Vagina (tissue), 2 donors: ENCODE measurements at regions not wholly inside any gene's neighbourhood (a gene's known extent, or its start where the extent isn't known, plus 50 kb on each side); places are given as distances from the start of the nearest gene placed in this dataset.

Source experiments
- DNase-seq, 2 donors: peaks; one replicate each; pipeline ENCODE4 v3.0.0-alpha.2; 2017; ENCODE audit errors: extremely low spot score in 2 of 2
- H3K27ac ChIP-seq: fragments of 200-600 bp; sonication (generic); one replicate; pipeline ENCODE4 v1.5.1; 2019
- H3K27me3 ChIP-seq: fragments of 200-600 bp; sonication (generic); one replicate; pipeline ENCODE4 v1.5.1; 2019
- H3K36me3 ChIP-seq, 2 donors: fragments of 200-600 bp; sonication (generic); one replicate each; pipeline ENCODE4 v1.5.1; 2017 to 2019
- H3K4me1 ChIP-seq: fragments of 200-600 bp; sonication (generic); one replicate; pipeline ENCODE4 v1.5.1; 2019
- H3K4me3 ChIP-seq, 2 donors: fragments of 200-600 bp; sonication (generic); 1 replicate in 1 of 2; 2 replicates in 1 of 2; pipeline ENCODE4 v1.5.1; 2016 to 2019
- H3K9me3 ChIP-seq: fragments of 200-600 bp; sonication (generic); one replicate; pipeline ENCODE4 v1.5.1; 2019
- POLR2A ChIP-seq, 2 donors: fragments of 450-650 bp; IDR thresholded peaks; one replicate each; pipeline ENCODE4 v1.6.1; 2017; ENCODE audit warnings: antibody characterized with exemption in 2 of 2, mild to moderate bottlenecking in 2 of 2, moderate library complexity in 2 of 2
- POLR2AphosphoS5 ChIP-seq, 2 donors: sonication (generic); formaldehyde crosslinking; IDR thresholded peaks; one replicate each; pipeline ENCODE4 v1.9.0; 2017; ENCODE audit warnings: antibody characterized with exemption in 2 of 2, mild to moderate bottlenecking in 2 of 2, low read depth in 1 of 2; ENCODE audit not compliant: insufficient read depth in 1 of 2
- intact Hi-C: fragments of 100-400 bp; cut with DNase I; formaldehyde crosslinking; loops from one replicate; pipeline ENCODE4 v1.15.1; 2023
- TF ChIP-seq, protein P1 (sequence below), 3 experiments: fragments of 450-650 bp in 2 of 3; fragments of 200-600 bp in 1 of 3; sonication (generic) in 1 of 3; IDR thresholded peaks; one replicate each; pipeline ENCODE4 v1.5.1; 2017 to 2019; ENCODE audit warnings: antibody characterized with exemption in 3 of 3, mild to moderate bottlenecking in 2 of 3, moderate library complexity in 2 of 3

DNA sequence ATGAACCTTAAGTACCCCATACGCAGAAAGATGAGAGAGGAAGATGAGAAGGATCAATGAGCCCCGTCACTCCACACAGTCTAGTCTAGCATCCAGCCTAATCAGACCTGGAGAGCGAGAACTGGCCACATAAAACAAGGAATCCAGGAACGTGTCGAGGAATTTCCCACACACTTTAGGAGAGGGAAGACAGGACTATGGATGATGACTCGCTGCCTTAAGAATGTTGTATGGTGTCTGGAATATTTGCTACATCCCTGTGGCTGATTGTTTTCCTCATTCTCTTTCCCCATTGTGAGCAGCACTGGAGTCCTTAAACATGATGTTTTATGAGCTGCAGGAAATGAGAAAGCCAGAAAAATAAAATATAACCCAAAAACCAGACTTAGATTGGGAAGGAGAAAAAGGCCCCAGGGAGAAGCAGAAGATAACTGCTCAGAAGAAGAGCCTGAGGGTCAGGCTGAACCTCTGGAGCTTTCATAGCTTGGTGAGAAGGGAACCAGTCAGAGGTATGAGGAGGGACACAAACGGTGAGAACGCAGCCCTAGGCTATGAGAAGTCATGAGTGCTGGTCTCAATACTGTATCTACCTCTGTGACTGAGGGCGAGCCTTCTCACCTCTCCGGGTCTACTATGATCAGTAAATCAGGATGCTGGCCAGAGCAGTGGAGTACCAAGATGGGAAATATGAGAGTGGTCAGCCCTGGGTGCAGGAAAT lies 139.5 kb upstream of the NOCT start:
- Histone ChIP-seq H3K36me3 (no peaks in the 10 kb centered on the region), H3K27ac (no peak overlapping the region), H3K4me1 (no peaks in the 10 kb centered on the region), H3K27me3 (no peaks in the 10 kb centered on the region), H3K4me3 (no peak overlapping the region), H3K9me3 (no peaks in the 10 kb centered on the region)
- intact Hi-C loops: no loop called here
- DNase-seq: no peak
- TF ChIP-seq, protein P1, sequence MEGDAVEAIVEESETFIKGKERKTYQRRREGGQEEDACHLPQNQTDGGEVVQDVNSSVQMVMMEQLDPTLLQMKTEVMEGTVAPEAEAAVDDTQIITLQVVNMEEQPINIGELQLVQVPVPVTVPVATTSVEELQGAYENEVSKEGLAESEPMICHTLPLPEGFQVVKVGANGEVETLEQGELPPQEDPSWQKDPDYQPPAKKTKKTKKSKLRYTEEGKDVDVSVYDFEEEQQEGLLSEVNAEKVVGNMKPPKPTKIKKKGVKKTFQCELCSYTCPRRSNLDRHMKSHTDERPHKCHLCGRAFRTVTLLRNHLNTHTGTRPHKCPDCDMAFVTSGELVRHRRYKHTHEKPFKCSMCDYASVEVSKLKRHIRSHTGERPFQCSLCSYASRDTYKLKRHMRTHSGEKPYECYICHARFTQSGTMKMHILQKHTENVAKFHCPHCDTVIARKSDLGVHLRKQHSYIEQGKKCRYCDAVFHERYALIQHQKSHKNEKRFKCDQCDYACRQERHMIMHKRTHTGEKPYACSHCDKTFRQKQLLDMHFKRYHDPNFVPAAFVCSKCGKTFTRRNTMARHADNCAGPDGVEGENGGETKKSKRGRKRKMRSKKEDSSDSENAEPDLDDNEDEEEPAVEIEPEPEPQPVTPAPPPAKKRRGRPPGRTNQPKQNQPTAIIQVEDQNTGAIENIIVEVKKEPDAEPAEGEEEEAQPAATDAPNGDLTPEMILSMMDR (IDR thresholded peaks at IDR 0.05): no peak
- TF ChIP-seq POLR2A (IDR thresholded peaks at IDR 0.05) (no peak), POLR2AphosphoS5 (IDR thresholded peaks at IDR 0.05; ENCODE audit: insufficient read depth in 1 of 2, low read depth in 1 of 2) (no peak)

DNA sequence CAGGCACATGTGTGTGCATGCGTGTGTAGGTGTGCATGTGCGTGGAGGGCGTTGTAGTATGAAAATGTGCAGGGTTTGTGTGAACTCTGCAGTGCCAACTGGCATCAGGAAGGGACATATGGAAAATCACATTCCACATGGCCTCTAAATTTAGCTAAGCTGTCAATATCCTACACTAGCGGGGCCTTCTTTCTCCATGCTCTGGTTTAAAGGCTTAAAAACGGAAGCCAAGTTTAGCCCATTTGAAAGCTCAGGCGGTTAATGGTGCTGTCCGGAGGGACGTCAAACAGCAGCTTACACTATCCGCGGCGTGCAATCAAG lies 144.1 kb upstream of the NOCT start:
- TF ChIP-seq POLR2A (IDR thresholded peaks at IDR 0.05) (no peak), POLR2AphosphoS5 (IDR thresholded peaks at IDR 0.05; ENCODE audit: insufficient read depth in 1 of 2, low read depth in 1 of 2) (no peak)
- TF ChIP-seq, protein P1 (IDR thresholded peaks at IDR 0.05): no peak
- H3K4me3 ChIP-seq: no peak overlapping the region
- intact Hi-C loops: no loop called here
- H3K4me1 ChIP-seq: no peaks in the 10 kb centered on the region
- DNase-seq: no peak
- H3K27me3 ChIP-seq: no peaks in the 10 kb centered on the region
- H3K9me3 ChIP-seq: no peaks in the 10 kb centered on the region
- H3K27ac ChIP-seq: no peak overlapping the region
- no peaks in the 10 kb centered on the region for H3K36me3 ChIP-seq

DNA sequence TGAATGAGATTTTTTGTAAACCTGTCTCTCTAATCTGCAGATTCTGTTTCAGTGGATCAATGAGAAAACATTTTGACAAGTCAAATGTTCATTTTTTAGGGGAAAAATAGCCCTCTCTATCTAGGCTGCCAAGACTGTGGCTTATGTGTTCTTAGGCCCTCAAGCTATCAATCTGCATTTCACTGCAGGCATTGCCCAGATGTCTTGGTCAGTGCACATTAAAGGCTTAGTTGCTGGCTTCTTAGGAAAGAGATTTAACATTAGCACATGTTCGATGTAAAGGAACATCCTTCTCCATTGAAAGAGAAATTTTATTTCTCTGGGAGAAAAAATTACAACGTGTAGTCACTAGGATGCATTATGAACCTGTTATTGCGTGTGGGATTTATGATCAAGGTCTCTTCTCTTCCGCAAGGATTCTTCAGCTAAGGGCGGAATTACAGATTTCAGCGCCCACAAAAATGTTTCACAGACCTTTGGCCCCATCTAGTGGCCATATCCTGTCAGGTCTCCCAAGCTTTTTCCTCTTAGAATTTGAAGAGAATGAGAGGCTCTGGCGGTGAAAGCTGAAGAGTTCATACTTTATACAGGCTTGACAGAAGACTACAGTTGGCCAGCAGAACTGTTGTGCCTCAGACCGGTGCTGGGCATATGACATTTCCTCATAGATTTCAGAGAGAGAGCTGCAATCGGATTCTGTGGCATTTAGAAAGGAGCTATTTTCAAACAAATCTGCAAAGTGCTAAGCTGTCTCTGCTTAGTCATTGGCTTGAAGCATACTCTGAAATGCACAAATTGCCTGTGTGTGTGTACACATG lies 144.6 kb upstream of the NOCT start:
- H3K36me3 ChIP-seq: no peaks in the 10 kb centered on the region
- TF ChIP-seq POLR2A (IDR thresholded peaks at IDR 0.05): no peak
- TF ChIP-seq, protein P1 (IDR thresholded peaks at IDR 0.05): peak; percentile 62 to 79 (median 68)
- no peak for TF ChIP-seq POLR2AphosphoS5 (IDR thresholded peaks at IDR 0.05; ENCODE audit: insufficient read depth in 1 of 2, low read depth in 1 of 2)
- H3K27me3 ChIP-seq: no peaks in the 10 kb centered on the region
- H3K4me3 ChIP-seq: no peak overlapping the region
- DNase-seq: no peak
- H3K9me3 ChIP-seq: no peaks in the 10 kb centered on the region
- no peak overlapping the region for H3K27ac ChIP-seq
- intact Hi-C loops: no loop called here
- H3K4me1 ChIP-seq: no peaks in the 10 kb centered on the region

DNA sequence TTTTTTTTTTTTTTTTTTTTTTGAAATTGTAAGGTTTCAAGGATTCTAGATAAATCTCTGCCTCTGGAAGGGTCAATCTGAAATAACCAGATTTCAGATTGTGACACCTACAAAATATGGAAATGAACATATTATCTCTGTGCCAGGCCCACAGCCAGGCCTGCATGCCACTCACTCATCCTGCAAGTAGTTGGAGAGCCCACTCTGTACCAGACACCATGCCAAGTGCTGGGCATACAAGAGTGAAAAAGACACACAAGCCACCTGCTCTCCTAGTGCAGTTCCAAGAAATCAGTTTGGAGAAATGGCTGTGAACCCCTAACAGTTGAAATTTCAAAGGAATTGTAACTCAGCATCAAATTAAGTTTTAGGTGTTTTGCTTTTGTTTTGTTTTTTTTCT lies 145.9 kb upstream of the NOCT start:
- no peaks in the 10 kb centered on the region for H3K4me1 ChIP-seq
- no peaks in the 10 kb centered on the region for H3K27me3 ChIP-seq
- no peak overlapping the region for H3K4me3 ChIP-seq
- H3K36me3 ChIP-seq: no peaks in the 10 kb centered on the region
- no peak for DNase-seq
- TF ChIP-seq POLR2AphosphoS5 (IDR thresholded peaks at IDR 0.05; ENCODE audit: insufficient read depth in 1 of 2, low read depth in 1 of 2): no peak
- TF ChIP-seq, protein P1 (IDR thresholded peaks at IDR 0.05): no peak
- no peak for TF ChIP-seq POLR2A (IDR thresholded peaks at IDR 0.05)
- no peak overlapping the region for H3K27ac ChIP-seq
- H3K9me3 ChIP-seq: no peaks in the 10 kb centered on the region
- intact Hi-C loops: no loop called here

DNA sequence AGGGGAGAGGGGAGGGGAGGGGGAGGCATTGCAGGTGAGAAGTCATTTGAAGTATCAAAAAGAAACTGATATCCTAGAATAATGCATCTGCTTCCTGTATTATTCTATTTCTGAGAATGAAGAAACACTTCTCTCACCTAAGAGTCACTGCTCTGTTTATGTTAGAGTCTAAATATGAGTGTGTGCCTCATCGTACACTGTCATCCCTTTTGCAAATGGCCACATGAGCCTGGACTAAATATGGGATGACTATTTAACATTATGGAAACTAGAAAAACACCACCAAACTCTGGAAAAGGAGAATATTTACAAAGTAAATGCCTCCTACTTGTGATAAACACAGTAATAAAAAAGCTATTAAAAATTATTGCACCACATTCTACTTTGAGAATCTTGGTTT lies 146.4 kb upstream of the NOCT start:
- no peaks in the 10 kb centered on the region for H3K9me3 ChIP-seq
- H3K27ac ChIP-seq: no peak overlapping the region
- no peaks in the 10 kb centered on the region for H3K4me1 ChIP-seq
- no peak for DNase-seq
- intact Hi-C loops: no loop called here
- H3K27me3 ChIP-seq: no peaks in the 10 kb centered on the region
- H3K36me3 ChIP-seq: no peaks in the 10 kb centered on the region
- no peak overlapping the region for H3K4me3 ChIP-seq
- TF ChIP-seq POLR2AphosphoS5 (IDR thresholded peaks at IDR 0.05; ENCODE audit: insufficient read depth in 1 of 2, low read depth in 1 of 2) (no peak), POLR2A (IDR thresholded peaks at IDR 0.05) (no peak)
- TF ChIP-seq, protein P1 (IDR thresholded peaks at IDR 0.05): no peak
